GM23338 (cell line): ENCODE measurements at regions not wholly inside any gene's neighbourhood (a gene's known extent, or its start where the extent isn't known, plus 50 kb on each side); places are given as distances from the start of the nearest gene placed in this dataset.

Source experiments
- ATAC-seq: fragments of 200-7000 bp; cut with Tn5 transposase; 3 replicates; pipeline ENCODE4 v1.9.1; 2020
- DNase-seq: peaks from one replicate; pipeline ENCODE4 v3.0.0-alpha.2; 2015; ENCODE audit warnings: low spot score
- H2AFZ ChIP-seq: fragments of 200-600 bp; sonication (generic); 2 replicates; pipeline ENCODE4 v1.8.0; 2016; ENCODE audit warnings: antibody characterized with exemption, mild to moderate bottlenecking, moderate library complexity
- H3F3A ChIP-seq: fragments of 200-600 bp; sonication (generic); replicated peaks from 2 replicates; pipeline ENCODE4 v1.8.0; 2017; ENCODE audit warnings: antibody characterized with exemption, mixed run types, low read depth
- H3K27ac ChIP-seq: fragments of 200-600 bp; sonication (generic); 2 replicates; pipeline ENCODE4 v1.6.1; 2016; ENCODE audit warnings: low read depth
- H3K27me3 ChIP-seq: fragments of 200-600 bp; sonication (generic); 2 replicates; pipeline ENCODE4 v1.8.0; 2016; ENCODE audit warnings: mild to moderate bottlenecking, mixed run types, moderate library complexity; ENCODE audit not compliant: insufficient read depth
- H3K36me3 ChIP-seq: fragments of 200-600 bp; sonication (generic); 2 replicates; pipeline ENCODE4 v1.8.0; 2016; ENCODE audit warnings: mild to moderate bottlenecking; ENCODE audit not compliant: insufficient read depth
- H3K4me1 ChIP-seq: fragments of 200-600 bp; sonication (generic); 2 replicates; pipeline ENCODE4 v1.8.0; 2016; ENCODE audit warnings: mild to moderate bottlenecking, moderate library complexity; ENCODE audit not compliant: insufficient read depth
- H3K4me2 ChIP-seq: fragments of 200-600 bp; sonication (generic); 2 replicates; pipeline ENCODE4 v1.7.1; 2017; ENCODE audit warnings: mixed run types
- H3K4me3 ChIP-seq: fragments of 200-600 bp; sonication (generic); 2 replicates; pipeline ENCODE4 v1.6.1; 2016; ENCODE audit warnings: mixed run types
- H3K79me2 ChIP-seq: fragments of 200-600 bp; sonication (generic); replicated peaks from 2 replicates; pipeline ENCODE4 v1.8.0; 2017; ENCODE audit warnings: mild to moderate bottlenecking; ENCODE audit not compliant: insufficient read depth
- H3K9me2 ChIP-seq: fragments of 200-600 bp; sonication (generic); 2 replicates; pipeline ENCODE4 v1.8.0; 2017; ENCODE audit not compliant: insufficient read depth
- H4K20me1 ChIP-seq: fragments of 200-600 bp; sonication (generic); replicated peaks from 2 replicates; pipeline ENCODE4 v1.8.0; 2017; ENCODE audit warnings: mild to moderate bottlenecking; ENCODE audit not compliant: insufficient read depth
- H3K27ac Mint-ChIP-seq: 2 replicates; pipeline ENCODE4 v1.8.0; 2020; ENCODE audit warnings: inconsistent platforms, mild to moderate bottlenecking, moderate library complexity, mixed read lengths
- H3K27me3 Mint-ChIP-seq: 3 replicates; pipeline ENCODE4 v1.8.0; 2022; ENCODE audit warnings: low read depth, mild to moderate bottlenecking, moderate library complexity, mixed read lengths, inconsistent platforms; ENCODE audit not compliant: insufficient read depth, poor library complexity
- H3K36me3 Mint-ChIP-seq: 3 replicates; pipeline ENCODE4 v1.8.0; 2021; ENCODE audit warnings: low read depth, mild to moderate bottlenecking, inconsistent platforms, moderate library complexity, mixed read lengths
- H3K4me1 Mint-ChIP-seq: 3 replicates; pipeline ENCODE4 v1.8.0; 2020; ENCODE audit warnings: mild to moderate bottlenecking, inconsistent platforms, mixed read lengths
- H3K4me3 Mint-ChIP-seq: 3 replicates; pipeline ENCODE4 v1.8.0; 2021; ENCODE audit warnings: moderate library complexity, mild to moderate bottlenecking, inconsistent platforms, mixed read lengths
- H3K9me3 Mint-ChIP-seq: 3 replicates; pipeline ENCODE4 v1.8.0; 2020; ENCODE audit warnings: moderate library complexity, mild to moderate bottlenecking, inconsistent platforms, mixed read lengths
- JUNB ChIP-seq: IDR thresholded peaks from one replicate; pipeline ENCODE4 v1.6.1; 2016; ENCODE audit warnings: antibody characterized with exemption; ENCODE audit not compliant: unreplicated experiment
- STAT1 ChIP-seq: IDR thresholded peaks from one replicate; pipeline ENCODE4 v1.6.1; 2016; ENCODE audit warnings: antibody characterized with exemption; ENCODE audit not compliant: unreplicated experiment
- ZNF114 ChIP-seq: fragments of 250-450 bp; sonication (Bioruptor Pico); IDR thresholded peaks from 2 replicates; pipeline ENCODE4 v1.5.0; 2020; ENCODE audit warnings: mild to moderate bottlenecking, moderate library complexity
- ZNF462 ChIP-seq: fragments of 250-450 bp; sonication (Bioruptor Pico); IDR thresholded peaks from 2 replicates; pipeline ENCODE4 v1.5.0; 2020; ENCODE audit warnings: mild to moderate bottlenecking, moderate library complexity
- TF ChIP-seq, protein P1 (sequence below): IDR thresholded peaks from one replicate; pipeline ENCODE4 v1.6.1; 2018; ENCODE audit warnings: antibody characterized with exemption; ENCODE audit not compliant: unreplicated experiment
- TF ChIP-seq, protein P2 (sequence below), 2 experiments: fragments of 200-600 bp in 1 of 2; sonication (generic) in 1 of 2; conservative IDR thresholded peaks; 2 replicates each; pipeline versions ENCODE4 v1.5.1 to v1.6.1; 2016 to 2017; ENCODE audit warnings: antibody characterized with exemption in 2 of 2, low read depth in 2 of 2, mild to moderate bottlenecking in 2 of 2, moderate library complexity in 1 of 2

GRCh38 chr6:48315051-48315719 lies 204.2 kb upstream of the PTCHD4 start (continued):
- TF ChIP-seq ZNF462 (no peak), STAT1 (no peak)
- TF ChIP-seq, protein P1, sequence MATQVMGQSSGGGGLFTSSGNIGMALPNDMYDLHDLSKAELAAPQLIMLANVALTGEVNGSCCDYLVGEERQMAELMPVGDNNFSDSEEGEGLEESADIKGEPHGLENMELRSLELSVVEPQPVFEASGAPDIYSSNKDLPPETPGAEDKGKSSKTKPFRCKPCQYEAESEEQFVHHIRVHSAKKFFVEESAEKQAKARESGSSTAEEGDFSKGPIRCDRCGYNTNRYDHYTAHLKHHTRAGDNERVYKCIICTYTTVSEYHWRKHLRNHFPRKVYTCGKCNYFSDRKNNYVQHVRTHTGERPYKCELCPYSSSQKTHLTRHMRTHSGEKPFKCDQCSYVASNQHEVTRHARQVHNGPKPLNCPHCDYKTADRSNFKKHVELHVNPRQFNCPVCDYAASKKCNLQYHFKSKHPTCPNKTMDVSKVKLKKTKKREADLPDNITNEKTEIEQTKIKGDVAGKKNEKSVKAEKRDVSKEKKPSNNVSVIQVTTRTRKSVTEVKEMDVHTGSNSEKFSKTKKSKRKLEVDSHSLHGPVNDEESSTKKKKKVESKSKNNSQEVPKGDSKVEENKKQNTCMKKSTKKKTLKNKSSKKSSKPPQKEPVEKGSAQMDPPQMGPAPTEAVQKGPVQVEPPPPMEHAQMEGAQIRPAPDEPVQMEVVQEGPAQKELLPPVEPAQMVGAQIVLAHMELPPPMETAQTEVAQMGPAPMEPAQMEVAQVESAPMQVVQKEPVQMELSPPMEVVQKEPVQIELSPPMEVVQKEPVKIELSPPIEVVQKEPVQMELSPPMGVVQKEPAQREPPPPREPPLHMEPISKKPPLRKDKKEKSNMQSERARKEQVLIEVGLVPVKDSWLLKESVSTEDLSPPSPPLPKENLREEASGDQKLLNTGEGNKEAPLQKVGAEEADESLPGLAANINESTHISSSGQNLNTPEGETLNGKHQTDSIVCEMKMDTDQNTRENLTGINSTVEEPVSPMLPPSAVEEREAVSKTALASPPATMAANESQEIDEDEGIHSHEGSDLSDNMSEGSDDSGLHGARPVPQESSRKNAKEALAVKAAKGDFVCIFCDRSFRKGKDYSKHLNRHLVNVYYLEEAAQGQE = no peak

DNA sequence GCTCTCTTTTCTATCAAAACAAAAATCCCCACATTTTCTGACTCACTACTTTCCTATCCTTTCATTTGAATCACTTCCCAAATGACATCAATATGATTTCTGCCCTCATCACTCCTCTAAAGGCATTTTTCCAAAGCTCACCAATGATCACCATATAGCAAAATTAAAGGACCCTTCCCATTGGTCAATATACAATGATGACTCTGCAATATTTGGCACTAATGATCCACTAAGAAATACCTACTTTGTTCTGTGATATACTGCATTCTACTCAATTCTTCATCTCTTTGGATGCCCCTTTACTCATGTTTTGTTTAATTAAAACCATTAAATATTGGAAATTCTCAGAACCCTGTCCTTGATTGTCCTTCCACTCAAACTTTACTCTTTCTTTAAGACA lies 200.3 kb upstream of the PTCHD4 start:
- H3K27me3 Mint-ChIP-seq = peaks cover 4% of the 10 kb centered on the region
- ATAC-seq (no peak), DNase-seq (no peak)
- Histone ChIP-seq H3K4me3 (no peak overlapping the region), H3K4me1 (0 out of 2 replicates have a peak, but pooled peaks cover 5% of the 10 kb centered on the region), H3K27me3 (no peaks in the 10 kb centered on the region), H4K20me1 (no peaks in the 10 kb centered on the region), H3F3A (no peaks in the 10 kb centered on the region), H3K36me3 (no peaks in the 10 kb centered on the region), H2AFZ (no peak overlapping the region), H3K79me2 (no peaks in the 10 kb centered on the region), H3K9me2 (peaks cover 4% of the 10 kb centered on the region; the same call in 1 of the 2 replicates), H3K4me2 (no peak overlapping the region), H3K27ac (no peak overlapping the region)
- peaks cover 12% of the 10 kb centered on the region for H3K4me1 Mint-ChIP-seq
- H3K27ac Mint-ChIP-seq = no peak overlapping the region
- H3K36me3 Mint-ChIP-seq = no peaks in the 10 kb centered on the region
- H3K9me3 Mint-ChIP-seq = no peaks in the 10 kb centered on the region
- H3K4me3 Mint-ChIP-seq = no peak overlapping the region
- TF ChIP-seq, protein P2, sequence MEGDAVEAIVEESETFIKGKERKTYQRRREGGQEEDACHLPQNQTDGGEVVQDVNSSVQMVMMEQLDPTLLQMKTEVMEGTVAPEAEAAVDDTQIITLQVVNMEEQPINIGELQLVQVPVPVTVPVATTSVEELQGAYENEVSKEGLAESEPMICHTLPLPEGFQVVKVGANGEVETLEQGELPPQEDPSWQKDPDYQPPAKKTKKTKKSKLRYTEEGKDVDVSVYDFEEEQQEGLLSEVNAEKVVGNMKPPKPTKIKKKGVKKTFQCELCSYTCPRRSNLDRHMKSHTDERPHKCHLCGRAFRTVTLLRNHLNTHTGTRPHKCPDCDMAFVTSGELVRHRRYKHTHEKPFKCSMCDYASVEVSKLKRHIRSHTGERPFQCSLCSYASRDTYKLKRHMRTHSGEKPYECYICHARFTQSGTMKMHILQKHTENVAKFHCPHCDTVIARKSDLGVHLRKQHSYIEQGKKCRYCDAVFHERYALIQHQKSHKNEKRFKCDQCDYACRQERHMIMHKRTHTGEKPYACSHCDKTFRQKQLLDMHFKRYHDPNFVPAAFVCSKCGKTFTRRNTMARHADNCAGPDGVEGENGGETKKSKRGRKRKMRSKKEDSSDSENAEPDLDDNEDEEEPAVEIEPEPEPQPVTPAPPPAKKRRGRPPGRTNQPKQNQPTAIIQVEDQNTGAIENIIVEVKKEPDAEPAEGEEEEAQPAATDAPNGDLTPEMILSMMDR (conservative IDR thresholded peaks at IDR 0.05; ENCODE audit: low read depth in 2 of 2) = no peak
- TF ChIP-seq, protein P1 = no peak
- TF ChIP-seq JUNB = no peak
- no peak for TF ChIP-seq ZNF114 (CRISPR knock-in tag)
